Mesenchymal stem cell (in vitro differentiated cells and primary cell): ENCODE measurements at regions not wholly inside any gene's neighbourhood (a gene's known extent, or its start where the extent isn't known, plus 50 kb on each side); places are given as distances from the start of the nearest gene placed in this dataset.

Source experiments
- DNase-seq: peaks from one replicate; pipeline ENCODE4 v3.0.0-alpha.2; 2013
- H2AFZ ChIP-seq: one replicate; pipeline ENCODE4 v1.6.1; 2013; ENCODE audit warnings: low read depth, mild to moderate bottlenecking, control low read depth, inconsistent platforms, low read length, moderate library complexity
- H2AK5ac ChIP-seq: 2 replicates; pipeline ENCODE4 v1.6.1; 2013; ENCODE audit warnings: low read length, moderate library complexity, mild to moderate bottlenecking, inconsistent platforms; ENCODE audit not compliant: severe bottlenecking
- H2BK120ac ChIP-seq: one replicate; pipeline ENCODE4 v1.6.1; 2013; ENCODE audit warnings: low read depth, mild to moderate bottlenecking, inconsistent platforms, low read length, moderate library complexity
- H2BK12ac ChIP-seq, 2 experiments: one replicate each; pipeline ENCODE4 v1.6.1; 2013; ENCODE audit warnings: inconsistent platforms in 2 of 2, low read length in 2 of 2, mild to moderate bottlenecking in 2 of 2, moderate library complexity in 2 of 2, control low read depth in 1 of 2
- H2BK15ac ChIP-seq: one replicate; pipeline ENCODE4 v1.6.1; 2013; ENCODE audit warnings: mild to moderate bottlenecking, low read depth, inconsistent platforms; ENCODE audit not compliant: poor library complexity, severe bottlenecking
- H2BK5ac ChIP-seq: 2 replicates; pipeline ENCODE4 v1.6.1; 2013; ENCODE audit warnings: low read depth, mild to moderate bottlenecking, low read length, control low read depth, inconsistent platforms; ENCODE audit not compliant: poor library complexity, severe bottlenecking
- H3K14ac ChIP-seq, 2 experiments: one replicate each; pipeline ENCODE4 v1.6.1; 2013; ENCODE audit warnings: inconsistent platforms in 2 of 2, low read length in 2 of 2, control low read depth in 1 of 2, mild to moderate bottlenecking in 1 of 2, moderate library complexity in 1 of 2
- H3K18ac ChIP-seq, 2 experiments: one replicate each; pipeline ENCODE4 v1.6.1; 2013; ENCODE audit warnings: inconsistent platforms in 2 of 2, low read length in 2 of 2, control low read depth in 1 of 2, low read depth in 1 of 2, mild to moderate bottlenecking in 1 of 2
- H3K23ac ChIP-seq, 2 experiments: one replicate each; pipeline ENCODE4 v1.6.1; 2013; ENCODE audit warnings: inconsistent platforms in 2 of 2, low read length in 2 of 2, mild to moderate bottlenecking in 2 of 2, moderate library complexity in 2 of 2, control low read depth in 1 of 2
- H3K27ac ChIP-seq: 2 replicates; pipeline ENCODE4 v1.5.1; 2013; ENCODE audit warnings: mild to moderate bottlenecking, moderate library complexity, low read length, control low read depth, inconsistent platforms; ENCODE audit not compliant: poor library complexity, severe bottlenecking
- H3K27me3 ChIP-seq, 2 experiments: 2 replicates each; pipeline versions ENCODE4 v1.6.1 to v1.7.0; 2013; ENCODE audit warnings: low read length in 2 of 2, mild to moderate bottlenecking in 2 of 2, moderate library complexity in 2 of 2, control low read depth in 1 of 2, inconsistent platforms in 1 of 2; ENCODE audit not compliant: control insufficient read depth in 1 of 2, insufficient read depth in 1 of 2
- H3K36me3 ChIP-seq, 2 experiments: 2 replicates each; pipeline versions ENCODE4 v1.6.1 to v1.7.0; 2013; ENCODE audit warnings: low read length in 2 of 2, control low read depth in 1 of 2, inconsistent platforms in 1 of 2, low read depth in 1 of 2, mild to moderate bottlenecking in 1 of 2; ENCODE audit not compliant: insufficient read depth in 2 of 2, control insufficient read depth in 1 of 2
- H3K4ac ChIP-seq, 2 experiments: one replicate each; pipeline ENCODE4 v1.6.1; 2013; ENCODE audit warnings: inconsistent platforms in 2 of 2, low read length in 2 of 2, mild to moderate bottlenecking in 2 of 2, moderate library complexity in 2 of 2, control low read depth in 1 of 2, low read depth in 1 of 2
- H3K4me1 ChIP-seq: 2 replicates; pipeline ENCODE4 v1.6.1; 2013; ENCODE audit warnings: low read depth, low read length, control low read depth; ENCODE audit not compliant: control insufficient read depth, insufficient read depth
- H3K4me2 ChIP-seq: 2 replicates; pipeline ENCODE4 v1.6.1; 2013; ENCODE audit warnings: low read length, mild to moderate bottlenecking, inconsistent platforms; ENCODE audit not compliant: poor library complexity, severe bottlenecking
- H3K4me3 ChIP-seq, 2 experiments: 2 replicates each; pipeline versions ENCODE4 v1.5.1 to v1.7.0; 2013; ENCODE audit warnings: low read length in 2 of 2, mild to moderate bottlenecking in 2 of 2, control low read depth in 1 of 2, low read depth in 1 of 2; ENCODE audit not compliant: insufficient read depth in 1 of 2
- H3K79me1 ChIP-seq: replicated peaks from 2 replicates; pipeline ENCODE4 v1.6.1; 2013; ENCODE audit warnings: mild to moderate bottlenecking, control low read depth, low read length, inconsistent platforms; ENCODE audit not compliant: poor library complexity, severe bottlenecking
- H3K9ac ChIP-seq: 2 replicates; pipeline ENCODE4 v1.7.0; 2013; ENCODE audit warnings: mild to moderate bottlenecking, low read length, moderate library complexity
- H3K9me3 ChIP-seq: 2 replicates; pipeline ENCODE4 v1.7.0; 2013; ENCODE audit warnings: mild to moderate bottlenecking, low read length; ENCODE audit not compliant: control insufficient read depth
- H4K8ac ChIP-seq: one replicate; pipeline ENCODE4 v1.6.1; 2013; ENCODE audit warnings: inconsistent platforms, mild to moderate bottlenecking, low read length, moderate library complexity
- H4K91ac ChIP-seq: one replicate; pipeline ENCODE4 v1.6.1; 2013; ENCODE audit warnings: mild to moderate bottlenecking, low read length, inconsistent platforms
- WGBS: methylation state at CpG from one replicate; pipeline ENCODE4 v1.1.7; 2013; ENCODE audit warnings: mixed read lengths; 5-methylcytosine and 5-hydroxymethylcytosine counted together

DNA sequence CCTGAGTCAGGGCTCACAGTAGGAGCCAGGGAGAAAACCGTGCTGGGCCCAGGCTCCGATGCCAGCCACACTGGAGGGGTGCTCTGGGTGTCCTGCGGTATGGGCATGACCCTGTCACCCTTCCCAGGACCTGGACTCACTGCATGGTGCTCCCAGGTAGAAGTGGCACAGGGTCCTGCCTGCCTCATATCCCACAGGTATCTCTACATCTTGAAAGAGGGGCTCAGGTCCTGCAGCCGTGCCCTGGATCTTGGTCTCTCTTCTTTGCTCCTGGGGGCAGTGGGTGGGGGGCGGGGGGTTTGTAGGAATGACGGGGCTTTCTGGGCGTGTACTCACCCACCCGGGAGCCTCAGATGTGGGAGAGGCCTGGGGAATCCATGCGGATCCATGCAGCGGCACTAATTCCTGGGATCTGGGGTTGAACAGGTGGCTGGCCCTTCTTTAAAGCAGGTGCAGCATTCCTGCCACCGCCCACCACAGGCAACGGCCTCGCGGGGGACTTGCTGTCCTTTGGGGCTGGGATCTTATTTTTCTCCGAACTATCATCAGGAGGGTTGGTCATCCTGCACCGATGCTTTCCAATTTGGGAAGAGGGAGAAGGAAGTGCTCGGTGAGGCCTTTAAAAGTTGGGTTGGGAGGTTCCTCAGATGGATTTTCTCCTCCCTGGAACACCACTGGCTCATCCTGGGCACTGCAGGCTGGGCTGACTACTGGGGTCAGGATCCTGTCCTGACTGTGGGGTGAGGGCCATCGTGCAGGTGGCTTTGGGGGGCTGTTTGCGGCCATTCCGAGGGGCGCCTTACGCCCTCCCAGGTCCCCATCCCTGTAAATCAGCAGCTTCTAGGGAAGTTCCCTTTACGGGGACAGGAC lies 886.4 kb downstream of the BRD1 start:
- H2BK12ac ChIP-seq, result no peak overlapping the region
- H2BK5ac ChIP-seq, result no peak overlapping the region
- H4K8ac ChIP-seq, result no peak overlapping the region
- H2AFZ ChIP-seq, result no peak overlapping the region
- no peak overlapping the region for H3K9ac ChIP-seq
- 80% methylated on average over 23 of the region's 23 CpGs for WGBS
- H3K36me3 ChIP-seq, result no peaks in the 10 kb centered on the region
- H2AK5ac ChIP-seq, result no peak overlapping the region
- H3K4me2 ChIP-seq, result no peak overlapping the region
- DNase-seq, result no peak
- no peaks in the 10 kb centered on the region for H3K4me1 ChIP-seq
- H2BK15ac ChIP-seq, result no peak overlapping the region
- peaks cover 7% of the 10 kb centered on the region for H3K9me3 ChIP-seq
- H3K4me3 ChIP-seq, result no peak overlapping the region
- no peaks in the 10 kb centered on the region for H3K79me1 ChIP-seq
- H2BK120ac ChIP-seq, result no peak overlapping the region
- H3K18ac ChIP-seq, result no peak overlapping the region
- no peak overlapping the region for H3K23ac ChIP-seq
- H3K14ac ChIP-seq, result no peak overlapping the region
- no peak overlapping the region for H3K4ac ChIP-seq
- H3K27me3 ChIP-seq, result no peaks in the 10 kb centered on the region
- no peak overlapping the region for H4K91ac ChIP-seq
- no peak overlapping the region for H3K27ac ChIP-seq

GRCh38 chr22:48940266-48941032 lies 887.2 kb downstream of the BRD1 start:
- no peak overlapping the region for H4K91ac ChIP-seq
- H3K4me2 ChIP-seq, result no peak overlapping the region
- H2BK15ac ChIP-seq, result no peak overlapping the region
- no peaks in the 10 kb centered on the region for H3K36me3 ChIP-seq
- H3K79me1 ChIP-seq, result no peaks in the 10 kb centered on the region
- H2BK120ac ChIP-seq, result no peak overlapping the region
- H3K27me3 ChIP-seq, result no peaks in the 10 kb centered on the region
- no peak overlapping the region for H3K27ac ChIP-seq
- no peak overlapping the region for H2AK5ac ChIP-seq
- H4K8ac ChIP-seq, result no peak overlapping the region
- H3K4me3 ChIP-seq, result no peak overlapping the region
- no peak for DNase-seq
- H2BK5ac ChIP-seq, result no peak overlapping the region
- no peak overlapping the region for H3K14ac ChIP-seq
- no peak overlapping the region for H3K23ac ChIP-seq
- no peak overlapping the region for H3K4ac ChIP-seq
- WGBS, result 80% methylated on average over 20 of the region's 20 CpGs
- H2BK12ac ChIP-seq, result no peak overlapping the region
- H3K9me3 ChIP-seq, result peaks cover 10% of the 10 kb centered on the region
- H3K9ac ChIP-seq, result no peak overlapping the region
- H2AFZ ChIP-seq, result no peak overlapping the region
- no peaks in the 10 kb centered on the region for H3K4me1 ChIP-seq
- H3K18ac ChIP-seq, result no peak overlapping the region

- H3K4me2 ChIP-seq, result no peak overlapping the region
- H3K18ac ChIP-seq, result no peak overlapping the region
- WGBS, result 80% methylated on average over 27 of the region's 31 CpGs
- no peaks in the 10 kb centered on the region for H3K27me3 ChIP-seq
- H4K91ac ChIP-seq, result no peak overlapping the region
- H3K36me3 ChIP-seq, result no peaks in the 10 kb centered on the region
- no peak overlapping the region for H2BK15ac ChIP-seq
- no peak overlapping the region for H3K27ac ChIP-seq
- H3K9ac ChIP-seq, result no peak overlapping the region
- no peak for DNase-seq
- no peak overlapping the region for H2BK12ac ChIP-seq
- no peak overlapping the region for H2BK120ac ChIP-seq
- H3K14ac ChIP-seq, result no peak overlapping the region
- H4K8ac ChIP-seq, result no peak overlapping the region
- H3K4me1 ChIP-seq, result no peaks in the 10 kb centered on the region
- H2AK5ac ChIP-seq, result no peak overlapping the region
- H2AFZ ChIP-seq, result no peak overlapping the region
- H3K23ac ChIP-seq, result no peak overlapping the region
- no peak overlapping the region for H3K4ac ChIP-seq
- no peaks in the 10 kb centered on the region for H3K79me1 ChIP-seq
- no peak overlapping the region for H3K4me3 ChIP-seq
- no peak overlapping the region for H2BK5ac ChIP-seq
- peaks cover 10% of the 10 kb centered on the region for H3K9me3 ChIP-seq
These were observed 888.0 kb downstream of the BRD1 start for GRCh38 chr22:48939441-48940265.

DNA sequence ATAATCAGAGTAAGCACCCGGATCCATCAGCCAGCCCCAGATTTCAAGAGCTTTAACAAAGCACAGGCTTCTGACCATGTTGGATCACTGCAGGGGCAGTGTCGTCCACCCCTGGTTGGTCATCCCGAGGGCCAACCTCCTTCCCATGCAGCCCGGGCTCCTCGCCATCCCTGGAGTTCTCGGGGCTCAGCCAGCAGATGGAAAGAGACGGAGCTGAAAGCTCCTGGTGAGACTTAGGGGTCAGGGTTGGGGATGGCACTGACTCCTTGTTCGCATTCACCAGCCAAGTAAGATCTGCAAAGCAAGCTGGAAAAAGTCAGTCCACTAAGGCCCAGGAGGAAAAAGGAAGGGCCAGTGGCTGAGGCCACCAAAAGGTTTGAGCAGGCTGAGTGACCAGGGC lies 888.9 kb downstream of the BRD1 start:
- Histone ChIP-seq H2BK5ac (no peak overlapping the region), H2AFZ (no peak overlapping the region), H4K91ac (no peak overlapping the region), H2BK12ac (no peak overlapping the region), H3K4ac (no peak overlapping the region), H3K27ac (no peak overlapping the region), H2BK15ac (no peak overlapping the region), H3K9me3 (peaks cover 16% of the 10 kb centered on the region), H3K79me1 (no peaks in the 10 kb centered on the region), H3K4me1 (no peaks in the 10 kb centered on the region), H2AK5ac (no peak overlapping the region), H3K9ac (no peak overlapping the region), H2BK120ac (no peak overlapping the region), H3K14ac (no peak overlapping the region), H3K18ac (no peak overlapping the region), H3K36me3 (no peaks in the 10 kb centered on the region), H3K23ac (no peak overlapping the region), H3K4me3 (no peak overlapping the region), H4K8ac (no peak overlapping the region), H3K27me3 (no peaks in the 10 kb centered on the region), H3K4me2 (no peak overlapping the region)
- 75% methylated on average over 8 of the region's 8 CpGs for WGBS
- DNase-seq, result no peak
